Keratinocyte (primary cell): ENCODE measurements at regions not wholly inside any gene's neighbourhood (a gene's known extent, or its start where the extent isn't known, plus 50 kb on each side); places are given as distances from the start of the nearest gene placed in this dataset.

Experiments used
- DNase-seq: peaks from one replicate; pipeline ENCODE4 v3.0.0-alpha.2; 2011; ENCODE audit warnings: low read depth, missing footprints, low spot score
- FAIRE-seq: peaks from 2 replicates; lab custom pipeline; 2011; peaks lifted over from hg19 to GRCh38; lab: Jason Lieb, UNC
- H2AFZ ChIP-seq: 2 replicates; pipeline ENCODE4 v1.6.0; 2012; ENCODE audit warnings: low read length, control low read depth, inconsistent platforms; ENCODE audit not compliant: control insufficient read depth
- H3K27ac ChIP-seq: 2 replicates; pipeline ENCODE4 v1.5.1; 2011; ENCODE audit warnings: low read length; ENCODE audit not compliant: control insufficient read depth, insufficient read depth
- H3K27me3 ChIP-seq: 3 replicates; pipeline ENCODE4 v1.6.0; 2011; ENCODE audit warnings: low read length; ENCODE audit not compliant: control insufficient read depth, insufficient read depth; ENCODE audit errors: extremely low read depth
- H3K36me3 ChIP-seq, 2 experiments: 2 replicates in 1 of 2; 3 replicates in 1 of 2; pipeline ENCODE4 v1.5.1; 2011; ENCODE audit warnings: low read length in 2 of 2, mild to moderate bottlenecking in 1 of 2; ENCODE audit not compliant: control insufficient read depth in 2 of 2, insufficient read depth in 2 of 2; ENCODE audit errors: extremely low read depth in 1 of 2
- H3K4me1 ChIP-seq: 3 replicates; pipeline ENCODE4 v1.5.1; 2011; ENCODE audit warnings: low read length; ENCODE audit not compliant: control insufficient read depth, insufficient read depth; ENCODE audit errors: extremely low read depth
- H3K4me2 ChIP-seq: 3 replicates; pipeline ENCODE4 v1.6.0; 2011; ENCODE audit warnings: low read depth, low read length; ENCODE audit not compliant: control insufficient read depth, insufficient read depth; ENCODE audit errors: extremely low read depth
- H3K4me3 ChIP-seq, 3 experiments: fragments of 200-600 bp in 1 of 3; sonication (generic) in 1 of 3; 2 replicates in 2 of 3; 3 replicates in 1 of 3; pipeline ENCODE4 v1.5.1; 2011 to 2016; ENCODE audit warnings: low read length in 3 of 3, mild to moderate bottlenecking in 3 of 3, control low read depth in 2 of 3, inconsistent platforms in 1 of 3, low read depth in 1 of 3, mixed read lengths in 1 of 3, mixed run types in 1 of 3, moderate library complexity in 1 of 3; ENCODE audit not compliant: control insufficient read depth in 2 of 3, insufficient read depth in 2 of 3; ENCODE audit errors: extremely low read depth in 1 of 3
- H3K79me2 ChIP-seq: 2 replicates; pipeline ENCODE4 v1.6.0; 2012; ENCODE audit warnings: low read length; ENCODE audit not compliant: control insufficient read depth, insufficient read depth
- H3K9ac ChIP-seq: 3 replicates; pipeline ENCODE4 v1.6.0; 2011; ENCODE audit warnings: low read length; ENCODE audit not compliant: control insufficient read depth, insufficient read depth; ENCODE audit errors: extremely low read depth
- H3K9me1 ChIP-seq: 3 replicates; pipeline ENCODE4 v1.6.0; 2011; ENCODE audit warnings: low read length; ENCODE audit not compliant: control insufficient read depth, insufficient read depth; ENCODE audit errors: extremely low read depth
- H3K9me3 ChIP-seq: 2 replicates; pipeline ENCODE4 v1.5.1; 2012; ENCODE audit warnings: low read depth, low read length; ENCODE audit not compliant: control insufficient read depth
- H4K20me1 ChIP-seq: 3 replicates; pipeline ENCODE4 v1.6.0; 2011; ENCODE audit warnings: low read length; ENCODE audit not compliant: control insufficient read depth, insufficient read depth; ENCODE audit errors: extremely low read depth
- EZH2 ChIP-seq: IDR thresholded peaks from one replicate; pipeline ENCODE4 v1.6.1; 2012; ENCODE audit warnings: inconsistent platforms, mild to moderate bottlenecking, low read length, moderate library complexity
- dilution Hi-C: fragments of 300-500 bp; cut with MboI; formaldehyde crosslinking; loops from one replicate; pipeline ENCODE4 v1.7.0; 2020; ENCODE audit warnings: low sequenced_read_pairs; ENCODE audit not compliant: extremely low pct_ligation_motif_present
- TF ChIP-seq, protein P1 (sequence below), 3 experiments: IDR thresholded peaks in 1 of 3; conservative IDR thresholded peaks in 1 of 3; optimal IDR thresholded peaks in 1 of 3; 2 replicates in 2 of 3; 3 replicates in 1 of 3; pipeline versions ENCODE3 to v1.5.1; 2011; ENCODE audit warnings: low read length in 3 of 3, mild to moderate bottlenecking in 3 of 3, moderate library complexity in 2 of 3, control low read depth in 1 of 3, inconsistent platforms in 1 of 3; ENCODE audit not compliant: insufficient read depth in 2 of 3; ENCODE audit errors: extremely low read depth in 1 of 3

- Histone ChIP-seq H3K4me1 (peaks cover 5% of the 10 kb centered on the region), H3K4me3 (no peak overlapping the region), H3K9ac (no peak overlapping the region), H4K20me1 (no peaks in the 10 kb centered on the region), H3K27ac (no peak overlapping the region), H3K36me3 (no peaks in the 10 kb centered on the region), H3K79me2 (no peaks in the 10 kb centered on the region), H3K9me1 (no peaks in the 10 kb centered on the region), H3K4me2 (no peak overlapping the region), H3K9me3 (no peaks in the 10 kb centered on the region), H2AFZ (peak overlapping the region; percentile 33), H3K27me3 (no peaks in the 10 kb centered on the region)
- FAIRE-seq (no peak), DNase-seq (no peak)
- dilution Hi-C loops = no loop called here
- no peak for TF ChIP-seq EZH2
- TF ChIP-seq, protein P1, sequence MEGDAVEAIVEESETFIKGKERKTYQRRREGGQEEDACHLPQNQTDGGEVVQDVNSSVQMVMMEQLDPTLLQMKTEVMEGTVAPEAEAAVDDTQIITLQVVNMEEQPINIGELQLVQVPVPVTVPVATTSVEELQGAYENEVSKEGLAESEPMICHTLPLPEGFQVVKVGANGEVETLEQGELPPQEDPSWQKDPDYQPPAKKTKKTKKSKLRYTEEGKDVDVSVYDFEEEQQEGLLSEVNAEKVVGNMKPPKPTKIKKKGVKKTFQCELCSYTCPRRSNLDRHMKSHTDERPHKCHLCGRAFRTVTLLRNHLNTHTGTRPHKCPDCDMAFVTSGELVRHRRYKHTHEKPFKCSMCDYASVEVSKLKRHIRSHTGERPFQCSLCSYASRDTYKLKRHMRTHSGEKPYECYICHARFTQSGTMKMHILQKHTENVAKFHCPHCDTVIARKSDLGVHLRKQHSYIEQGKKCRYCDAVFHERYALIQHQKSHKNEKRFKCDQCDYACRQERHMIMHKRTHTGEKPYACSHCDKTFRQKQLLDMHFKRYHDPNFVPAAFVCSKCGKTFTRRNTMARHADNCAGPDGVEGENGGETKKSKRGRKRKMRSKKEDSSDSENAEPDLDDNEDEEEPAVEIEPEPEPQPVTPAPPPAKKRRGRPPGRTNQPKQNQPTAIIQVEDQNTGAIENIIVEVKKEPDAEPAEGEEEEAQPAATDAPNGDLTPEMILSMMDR (optimal IDR thresholded peaks at IDR 0.05 in 1 of 3, IDR thresholded peaks at IDR 0.05 in 1 of 3, conservative IDR thresholded peaks at IDR 0.05 in 1 of 3; ENCODE audit: extremely low read depth in 1 of 3, insufficient read depth in 2 of 3, low read length in 3 of 3) = no peak
Measured at GRCh38 chr15:87609894-87610293, 646.6 kb downstream of the NTRK3 start.

- H3K9me3 ChIP-seq = no peaks in the 10 kb centered on the region
- dilution Hi-C loops = no loop called here
- no peak overlapping the region for H3K9ac ChIP-seq
- no peak overlapping the region for H3K4me3 ChIP-seq
- FAIRE-seq (peak; percentile 88), DNase-seq (peak; percentile 49)
- no peaks in the 10 kb centered on the region for H3K9me1 ChIP-seq
- peaks cover 5% of the 10 kb centered on the region for H3K4me1 ChIP-seq
- H2AFZ ChIP-seq = peak overlapping the region; percentile 33
- no peak overlapping the region for H3K27ac ChIP-seq
- H3K4me2 ChIP-seq = no peak overlapping the region
- H3K36me3 ChIP-seq = no peaks in the 10 kb centered on the region
- no peak for TF ChIP-seq EZH2
- TF ChIP-seq, protein P1 (optimal IDR thresholded peaks at IDR 0.05 in 1 of 3, IDR thresholded peaks at IDR 0.05 in 1 of 3, conservative IDR thresholded peaks at IDR 0.05 in 1 of 3; ENCODE audit: extremely low read depth in 1 of 3, insufficient read depth in 2 of 3, low read length in 3 of 3) = no peak
- H4K20me1 ChIP-seq = no peaks in the 10 kb centered on the region
- H3K79me2 ChIP-seq = no peaks in the 10 kb centered on the region
- H3K27me3 ChIP-seq = no peaks in the 10 kb centered on the region
Measured at GRCh38 chr15:87609474-87609873, 647.1 kb downstream of the NTRK3 start.
